DOHH2 (cell line): ENCODE measurements at regions not wholly inside any gene's neighbourhood (a gene's known extent, or its start where the extent isn't known, plus 50 kb on each side); places are given as distances from the start of the nearest gene placed in this dataset.

ENCODE experiments used
- H3F3A ChIP-seq: fragments of 200-600 bp; sonication (generic), shearing (Covaris generic); 2 replicates; pipeline ENCODE4 v1.6.0; 2016; ENCODE audit warnings: antibody characterized with exemption, mild to moderate bottlenecking; ENCODE audit not compliant: control insufficient read depth, insufficient read depth
- H3K27ac ChIP-seq: fragments of 200-600 bp; sonication (generic); 2 replicates; pipeline ENCODE4 v1.5.1; 2014; ENCODE audit warnings: low read depth, mild to moderate bottlenecking, low read length, moderate library complexity
- H3K27me3 ChIP-seq: fragments of 200-600 bp; sonication (generic); 2 replicates; pipeline ENCODE4 v1.6.1; 2014; ENCODE audit warnings: mild to moderate bottlenecking, low read length, mixed read lengths; ENCODE audit not compliant: control insufficient read depth
- H3K36me3 ChIP-seq: fragments of 200-600 bp; sonication (generic); 2 replicates; pipeline ENCODE4 v1.6.1; 2014; ENCODE audit warnings: mild to moderate bottlenecking, low read length, moderate library complexity, mixed read lengths; ENCODE audit not compliant: control insufficient read depth
- H3K4me1 ChIP-seq: fragments of 200-600 bp; sonication (generic); 2 replicates; pipeline ENCODE4 v1.6.1; 2014; ENCODE audit warnings: mild to moderate bottlenecking, low read length, mixed read lengths; ENCODE audit not compliant: control insufficient read depth
- H3K4me2 ChIP-seq: fragments of 200-600 bp; sonication (generic); 2 replicates; pipeline ENCODE4 v1.6.0; 2014; ENCODE audit warnings: mild to moderate bottlenecking, low read length, moderate library complexity
- H3K4me3 ChIP-seq: fragments of 200-600 bp; sonication (generic); 2 replicates; pipeline ENCODE4 v1.5.1; 2014; ENCODE audit warnings: mild to moderate bottlenecking, low read length, mixed read lengths
- H3K79me2 ChIP-seq: fragments of 200-600 bp; sonication (generic); 2 replicates; pipeline ENCODE4 v1.6.1; 2014; ENCODE audit warnings: mild to moderate bottlenecking, low read length, mixed read lengths; ENCODE audit not compliant: control insufficient read depth
- H3K9me2 ChIP-seq: fragments of 200-600 bp; sonication (generic); replicated peaks from 2 replicates; pipeline ENCODE4 v1.6.1; 2014; ENCODE audit warnings: mild to moderate bottlenecking, low read length, mixed read lengths; ENCODE audit not compliant: control insufficient read depth
- H3K9me3 ChIP-seq: fragments of 200-600 bp; sonication (generic); 2 replicates; pipeline ENCODE4 v1.6.1; 2014; ENCODE audit warnings: antibody characterized with exemption, low read length, mixed read lengths; ENCODE audit not compliant: control insufficient read depth, insufficient read depth
- H4K20me1 ChIP-seq: fragments of 200-600 bp; sonication (generic); 2 replicates; pipeline ENCODE4 v1.6.0; 2014; ENCODE audit warnings: low read depth, mild to moderate bottlenecking, antibody characterized with exemption, low read length, moderate library complexity; ENCODE audit not compliant: control insufficient read depth, insufficient read depth
- CTCF ChIP-seq: fragments of 200-600 bp; sonication (generic); IDR thresholded peaks from one replicate; pipeline ENCODE4 v1.5.1; 2014; ENCODE audit warnings: antibody characterized with exemption, mild to moderate bottlenecking, low read depth, low read length; ENCODE audit not compliant: poor library complexity, severe bottlenecking
- EZH2phosphoT487 ChIP-seq: fragments of 200-600 bp; sonication (generic); IDR thresholded peaks from 2 replicates; pipeline ENCODE4 v1.6.1; 2017; ENCODE audit warnings: borderline replicate concordance, mild to moderate bottlenecking, antibody characterized with exemption, low read length, moderate library complexity, mixed read lengths

GRCh38 chr1:239717097-239717917, 330.9 kb downstream of the CHRM3 start:
- H3F3A ChIP-seq, result no peaks in the 10 kb centered on the region
- no peaks in the 10 kb centered on the region for H3K36me3 ChIP-seq
- no peak overlapping the region for H3K4me3 ChIP-seq
- no peaks in the 10 kb centered on the region for H3K9me2 ChIP-seq
- no peak overlapping the region for H3K27ac ChIP-seq
- H3K27me3 ChIP-seq, result no peaks in the 10 kb centered on the region
- H3K9me3 ChIP-seq, result no peaks in the 10 kb centered on the region
- TF ChIP-seq CTCF (no peak), EZH2phosphoT487 (no peak)
- H3K4me1 ChIP-seq, result no peaks in the 10 kb centered on the region
- H4K20me1 ChIP-seq, result no peaks in the 10 kb centered on the region
- H3K4me2 ChIP-seq, result no peak overlapping the region
- no peaks in the 10 kb centered on the region for H3K79me2 ChIP-seq

- Histone ChIP-seq H3K4me2 (no peak overlapping the region), H3K79me2 (no peaks in the 10 kb centered on the region), H3K4me3 (no peak overlapping the region), H3K9me3 (no peaks in the 10 kb centered on the region), H3F3A (no peaks in the 10 kb centered on the region), H3K36me3 (no peaks in the 10 kb centered on the region), H4K20me1 (no peaks in the 10 kb centered on the region), H3K27me3 (no peaks in the 10 kb centered on the region), H3K9me2 (no peaks in the 10 kb centered on the region), H3K27ac (no peak overlapping the region), H3K4me1 (no peaks in the 10 kb centered on the region)
- TF ChIP-seq EZH2phosphoT487 (no peak), CTCF (no peak)
Measured at GRCh38 chr1:239717918-239718184, 331.5 kb downstream of the CHRM3 start.

- TF ChIP-seq CTCF (no peak), EZH2phosphoT487 (no peak)
- Histone ChIP-seq H4K20me1 (no peaks in the 10 kb centered on the region), H3K9me3 (no peaks in the 10 kb centered on the region), H3K79me2 (no peaks in the 10 kb centered on the region), H3K9me2 (no peaks in the 10 kb centered on the region), H3K36me3 (no peaks in the 10 kb centered on the region), H3K27me3 (no peaks in the 10 kb centered on the region), H3K4me3 (no peak overlapping the region), H3K4me1 (no peaks in the 10 kb centered on the region), H3K27ac (no peak overlapping the region), H3K4me2 (no peak overlapping the region), H3F3A (no peaks in the 10 kb centered on the region)
Measured at GRCh38 chr1:239718571-239718970, 332.2 kb downstream of the CHRM3 start.
